ENCODE measurements at regions not wholly inside any gene's neighbourhood (a gene's known extent, or its start where the extent isn't known, plus 50 kb on each side); places are given as distances from the start of the nearest gene placed in this dataset.

GRCh38 chr1:80531182-80531581 lies 1269.6 kb upstream of the ADGRL2 start:
- no peak for TF ChIP-seq POLR2A (IDR thresholded peaks at IDR 0.05)
- no peak for TF ChIP-seq CTCF (IDR thresholded peaks at IDR 0.05)

All from right lobe of liver (tissue), 4 donors.